H1 (cell line): ENCODE measurements at regions not wholly inside any gene's neighbourhood (a gene's known extent, or its start where the extent isn't known, plus 50 kb on each side); places are given as distances from the start of the nearest gene placed in this dataset.

Experiments used
- CTCF ChIA-PET: fragments of 300-600 bp; sonication (Branson Sonifier 250); formaldehyde crosslinking; loops from one replicate; lab custom pipeline; 2021; ENCODE audit not compliant: partially characterized antibody; lab: Charles Lee
- POLR2A ChIA-PET: fragments of 300-600 bp; sonication (Branson Sonifier 250); formaldehyde crosslinking; loops from one replicate; lab custom pipeline; 2021; ENCODE audit warnings: inconsistent platforms; ENCODE audit not compliant: partially characterized antibody; lab: Charles Lee
- DNase-seq, 2 experiments: peaks; one replicate each; pipeline versions ENCODE4 v3.0.0 to v3.0.0-alpha.2; 2010 to 2022; ENCODE audit warnings: low spot score in 2 of 2, low read depth in 1 of 2, mixed read lengths in 1 of 2
- FAIRE-seq: peaks from 2 replicates; lab custom pipeline; 2011; peaks lifted over from hg19 to GRCh38; lab: Jason Lieb, UNC
- H2AFZ ChIP-seq: 2 replicates; pipeline ENCODE4 v1.8.1; 2012; ENCODE audit warnings: low read length, inconsistent platforms
- H2AK5ac ChIP-seq: 2 replicates; pipeline ENCODE4 v1.6.1; 2013; ENCODE audit warnings: low read depth, low read length
- H2BK120ac ChIP-seq: replicated peaks from 2 replicates; pipeline ENCODE3; 2013; ENCODE audit warnings: low read depth, low read length, inconsistent platforms
- H2BK12ac ChIP-seq: 2 replicates; pipeline ENCODE4 v1.6.1; 2013; ENCODE audit warnings: low read depth, low read length
- H2BK15ac ChIP-seq: 2 replicates; pipeline ENCODE4 v1.6.1; 2013; ENCODE audit warnings: low read length
- H2BK20ac ChIP-seq: 2 replicates; pipeline ENCODE4 v1.6.1; 2013; ENCODE audit warnings: low read length
- H2BK5ac ChIP-seq: 2 replicates; pipeline ENCODE4 v1.6.1; 2013; ENCODE audit warnings: low read depth, low read length
- H3K14ac ChIP-seq: 2 replicates; pipeline ENCODE4 v1.6.1; 2013; ENCODE audit warnings: inconsistent platforms; ENCODE audit not compliant: insufficient read length
- H3K18ac ChIP-seq: 2 replicates; pipeline ENCODE4 v1.6.1; 2013; ENCODE audit warnings: low read length; ENCODE audit errors: extremely low read depth
- H3K23ac ChIP-seq: 2 replicates; pipeline ENCODE4 v1.6.1; 2013; ENCODE audit warnings: inconsistent platforms; ENCODE audit not compliant: insufficient read length
- H3K23me2 ChIP-seq: 2 replicates; pipeline ENCODE4 v1.6.1; 2013; ENCODE audit warnings: low read depth, low read length
- H3K27ac ChIP-seq: 2 replicates; pipeline ENCODE4 v1.6.1; 2011; ENCODE audit warnings: low read depth, low read length, inconsistent platforms
- H3K27me3 ChIP-seq, 4 experiments: replicated peaks in 1 of 4; 1 replicate in 1 of 4; 2 replicates in 3 of 4; pipeline versions ENCODE4 v1.6.1 to v1.8.1; 2011 to 2013; ENCODE audit warnings: low read length in 3 of 4, mild to moderate bottlenecking in 3 of 4, inconsistent platforms in 2 of 4, mixed read lengths in 2 of 4, moderate library complexity in 1 of 4; ENCODE audit not compliant: control insufficient read depth in 3 of 4, insufficient read depth in 3 of 4; ENCODE audit errors: extremely low read depth in 1 of 4
- H3K36me3 ChIP-seq, 4 experiments: 2 replicates each; pipeline versions ENCODE4 v1.6.1 to v1.8.1; 2011 to 2013; ENCODE audit warnings: mild to moderate bottlenecking in 4 of 4, low read length in 3 of 4, moderate library complexity in 2 of 4, control low read depth in 1 of 4, inconsistent platforms in 1 of 4; ENCODE audit not compliant: insufficient read depth in 4 of 4, control insufficient read depth in 2 of 4
- H3K4ac ChIP-seq: replicated peaks from 2 replicates; pipeline ENCODE3; 2013; ENCODE audit warnings: low read length, low read depth, mixed read lengths, inconsistent platforms; ENCODE audit not compliant: insufficient read length
- H3K4me1 ChIP-seq, 4 experiments: replicated peaks in 1 of 4; 1 replicate in 1 of 4; 2 replicates in 3 of 4; pipeline versions ENCODE4 v1.6.1 to v1.8.1; 2011 to 2013; ENCODE audit warnings: low read length in 3 of 4, inconsistent platforms in 2 of 4, mixed read lengths in 1 of 4; ENCODE audit not compliant: insufficient read depth in 4 of 4, control insufficient read depth in 3 of 4
- H3K4me2 ChIP-seq, 2 experiments: 2 replicates each; pipeline versions ENCODE4 v1.6.1 to v1.8.1; 2011 to 2013; ENCODE audit warnings: low read depth in 2 of 2, low read length in 2 of 2, control low read depth in 1 of 2, inconsistent platforms in 1 of 2, mild to moderate bottlenecking in 1 of 2; ENCODE audit not compliant: insufficient read depth in 1 of 2
- H3K4me3 ChIP-seq, 4 experiments: fragments of 200-600, 300-600 bp in 1 of 4; sonication (generic), shearing (Covaris generic), sonication (Bioruptor Twin) in 1 of 4; 2 replicates each; pipeline versions ENCODE4 v1.5.1 to v1.8.1; 2011 to 2016; ENCODE audit warnings: low read length in 4 of 4, low read depth in 3 of 4, control low read depth in 2 of 4, inconsistent platforms in 2 of 4, mild to moderate bottlenecking in 2 of 4, mixed read lengths in 1 of 4, moderate library complexity in 1 of 4; ENCODE audit not compliant: insufficient read depth in 2 of 4; ENCODE audit errors: extremely low read depth in 1 of 4
- H3K56ac ChIP-seq: replicated peaks from 2 replicates; pipeline ENCODE3; 2013; ENCODE audit warnings: low read depth, mild to moderate bottlenecking, mixed read lengths, low read length, inconsistent platforms; ENCODE audit not compliant: insufficient read length
- H3K79me1 ChIP-seq: 2 replicates; pipeline ENCODE4 v1.6.1; 2013; ENCODE audit warnings: low read depth, low read length, control low read depth
- H3K79me2 ChIP-seq, 2 experiments: 2 replicates each; pipeline versions ENCODE4 v1.6.1 to v1.8.1; 2012 to 2013; ENCODE audit warnings: low read length in 2 of 2, mild to moderate bottlenecking in 2 of 2, inconsistent platforms in 1 of 2; ENCODE audit not compliant: insufficient read depth in 2 of 2, control insufficient read depth in 1 of 2
- H3K9ac ChIP-seq, 4 experiments: replicated peaks in 1 of 4; 1 replicate in 1 of 4; 2 replicates in 3 of 4; pipeline versions ENCODE4 v1.6.1 to v1.8.1; 2011 to 2013; ENCODE audit warnings: low read depth in 3 of 4, low read length in 3 of 4, control low read depth in 2 of 4, mild to moderate bottlenecking in 2 of 4, moderate library complexity in 2 of 4, inconsistent platforms in 1 of 4; ENCODE audit errors: extremely low read depth in 1 of 4
- H3K9me3 ChIP-seq, 2 experiments: 2 replicates each; pipeline versions ENCODE4 v1.6.1 to v1.8.1; 2012 to 2013; ENCODE audit warnings: mild to moderate bottlenecking in 2 of 2, moderate library complexity in 2 of 2, control low read depth in 1 of 2, inconsistent platforms in 1 of 2, low read depth in 1 of 2, low read length in 1 of 2, mixed read lengths in 1 of 2; ENCODE audit not compliant: insufficient read depth in 2 of 2
- H4K20me1 ChIP-seq, 2 experiments: replicated peaks in 1 of 2; 2 replicates each; pipeline versions ENCODE3 to v1.8.1; 2011 to 2013; ENCODE audit warnings: inconsistent platforms in 2 of 2, low read length in 2 of 2, mild to moderate bottlenecking in 1 of 2; ENCODE audit not compliant: insufficient read depth in 2 of 2, control insufficient read depth in 1 of 2
- H4K5ac ChIP-seq: 2 replicates; pipeline ENCODE4 v1.6.1; 2013; ENCODE audit warnings: low read length, low read depth, mixed read lengths, inconsistent platforms; ENCODE audit not compliant: insufficient read length
- H4K8ac ChIP-seq: 2 replicates; pipeline ENCODE4 v1.8.0; 2013; ENCODE audit warnings: mild to moderate bottlenecking, moderate library complexity, low read length, inconsistent platforms; ENCODE audit not compliant: insufficient read depth; ENCODE audit errors: extremely low read depth
- H4K91ac ChIP-seq: replicated peaks from 2 replicates; pipeline ENCODE3; 2013; ENCODE audit warnings: low read length, mixed read lengths, inconsistent platforms; ENCODE audit not compliant: insufficient read length
- BACH1 ChIP-seq: IDR thresholded peaks from 2 replicates; pipeline ENCODE4 v1.6.1; 2012; ENCODE audit warnings: low read length, improper control_type of control experiment
- CREB1 ChIP-seq: IDR thresholded peaks from 2 replicates; pipeline ENCODE4 v1.6.1; 2012; ENCODE audit warnings: inconsistent platforms
- EP300 ChIP-seq, 2 experiments: IDR thresholded peaks; 1 replicate in 1 of 2; 2 replicates in 1 of 2; pipeline ENCODE4 v1.6.1; 2011 to 2012; ENCODE audit warnings: low read depth in 2 of 2, low read length in 2 of 2, mild to moderate bottlenecking in 2 of 2, borderline replicate concordance in 1 of 2, inconsistent platforms in 1 of 2, moderate library complexity in 1 of 2
- KDM1A ChIP-seq: fragments of 200-600, 300-600 bp; sonication (generic); IDR thresholded peaks from 2 replicates; pipeline ENCODE4 v1.7.1; 2016; ENCODE audit warnings: mild to moderate bottlenecking, low read length, borderline replicate concordance
- POLR2A ChIP-seq, 2 experiments: IDR thresholded peaks; 1 replicate in 1 of 2; 2 replicates in 1 of 2; pipeline ENCODE4 v1.6.1; 2011; ENCODE audit warnings: low read depth in 2 of 2, low read length in 2 of 2, mild to moderate bottlenecking in 2 of 2; ENCODE audit errors: control extremely low read depth in 1 of 2
- RAD21 ChIP-seq, 2 experiments: IDR thresholded peaks in 1 of 2; conservative IDR thresholded peaks in 1 of 2; 2 replicates each; pipeline ENCODE4 v1.6.1; 2011; ENCODE audit warnings: low read depth in 2 of 2, low read length in 2 of 2, improper control_type of control experiment in 1 of 2, inconsistent platforms in 1 of 2, mild to moderate bottlenecking in 1 of 2, moderate library complexity in 1 of 2
- RBBP5 ChIP-seq: IDR thresholded peaks from 2 replicates; pipeline ENCODE4 v1.7.1; 2012; ENCODE audit warnings: low read depth, mild to moderate bottlenecking, inconsistent platforms, low read length, moderate library complexity, borderline replicate concordance
- RXRA ChIP-seq: IDR thresholded peaks from 2 replicates; pipeline ENCODE4 v1.6.1; 2011; ENCODE audit warnings: low read depth, mild to moderate bottlenecking, low read length, moderate library complexity; ENCODE audit not compliant: insufficient read depth
- SIX5 ChIP-seq: IDR thresholded peaks from 2 replicates; pipeline ENCODE4 v1.6.1; 2011; ENCODE audit warnings: mild to moderate bottlenecking, low read depth, low read length
- WGBS, 2 experiments: shearing (Covaris generic) in 1 of 2; methylation state at CpG; one replicate each; pipeline versions ENCODE4 v1.1.6 to v1.1.7; 2013 to 2015; ENCODE audit warnings: low lambda C conversion rate in 2 of 2, mixed read lengths in 2 of 2, inconsistent platforms in 1 of 2, low coverage in 1 of 2, missing lambda C conversion rate in 1 of 2; ENCODE audit not compliant: insufficient replicate concordance in 2 of 2, insufficient coverage in 1 of 2, insufficient read length in 1 of 2; ENCODE audit errors: extremely low coverage in 1 of 2, missing lambda C conversion rate in 1 of 2; 5-methylcytosine and 5-hydroxymethylcytosine counted together
- TF ChIP-seq, protein P1 (sequence below): IDR thresholded peaks from 2 replicates; pipeline ENCODE4 v1.6.1; 2012; ENCODE audit warnings: inconsistent platforms

DNA sequence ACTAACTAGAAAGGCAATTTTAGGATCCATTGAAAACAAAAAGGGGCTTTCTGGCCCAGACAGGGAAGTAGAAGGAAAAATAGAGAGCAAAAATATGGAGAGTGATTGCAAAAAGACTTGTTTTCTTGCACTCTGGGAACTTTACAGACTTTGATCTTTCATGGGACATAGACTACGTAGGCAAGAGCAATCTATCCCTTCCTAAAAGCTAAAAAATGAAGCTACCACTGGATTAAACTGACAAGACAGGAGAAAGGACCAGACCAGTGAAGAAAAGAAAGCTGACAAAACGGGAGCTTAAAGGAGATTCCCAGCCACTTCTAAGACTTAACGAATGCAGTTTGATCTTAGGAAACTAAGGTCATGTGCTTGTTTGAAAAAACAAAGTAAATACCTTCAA lies 524.5 kb downstream of the KLF5 start:
- DNase-seq, result no peak
- Histone ChIP-seq H3K27ac (no peak overlapping the region), H4K5ac (no peak overlapping the region), H3K14ac (no peak overlapping the region), H3K56ac (no peak overlapping the region), H2BK12ac (no peak overlapping the region), H4K8ac (no peak overlapping the region), H3K23me2 (no peaks in the 10 kb centered on the region), H3K79me1 (no peaks in the 10 kb centered on the region), H3K4ac (no peak overlapping the region), H3K18ac (no peak overlapping the region), H3K4me3 (no peak overlapping the region), H3K4me1 (no peaks in the 10 kb centered on the region), H4K20me1 (no peaks in the 10 kb centered on the region), H4K91ac (no peak overlapping the region), H3K9me3 (no peaks in the 10 kb centered on the region; a peak in 1 of 4 replicates), H2BK15ac (no peak overlapping the region), H3K4me2 (no peak overlapping the region), H3K27me3 (no peaks in the 10 kb centered on the region), H3K79me2 (no peaks in the 10 kb centered on the region), H2BK20ac (no peak overlapping the region), H2BK120ac (no peak overlapping the region), H2AK5ac (no peak overlapping the region), H3K23ac (no peak overlapping the region), H2AFZ (0 out of 2 replicates have a peak overlapping the region, but pooled peaks have one; percentile 28), H3K36me3 (no peaks in the 10 kb centered on the region; a peak in 1 of 8 replicates), H2BK5ac (no peak overlapping the region), H3K9ac (no peak overlapping the region)
- 86% methylated on average over 3 of the region's 3 CpGs; no CpG with 5 or more reads in 1 of the 2 experiments for WGBS, 2 experiments
- ChIA-PET POLR2A (no interaction called here), CTCF (no interaction called here)
- no peak for FAIRE-seq
- no peak for TF ChIP-seq RAD21 (IDR thresholded peaks at IDR 0.05 in 1 of 2, conservative IDR thresholded peaks at IDR 0.05 in 1 of 2; ENCODE audit: low read depth in 2 of 2, low read length in 2 of 2)
- no peak for TF ChIP-seq KDM1A
- TF ChIP-seq RXRA, result no peak
- no peak for TF ChIP-seq EP300 (IDR thresholded peaks at IDR 0.05; ENCODE audit: borderline replicate concordance in 1 of 2, low read depth in 2 of 2, low read length in 2 of 2)
- no peak for TF ChIP-seq CREB1
- TF ChIP-seq, protein P1, sequence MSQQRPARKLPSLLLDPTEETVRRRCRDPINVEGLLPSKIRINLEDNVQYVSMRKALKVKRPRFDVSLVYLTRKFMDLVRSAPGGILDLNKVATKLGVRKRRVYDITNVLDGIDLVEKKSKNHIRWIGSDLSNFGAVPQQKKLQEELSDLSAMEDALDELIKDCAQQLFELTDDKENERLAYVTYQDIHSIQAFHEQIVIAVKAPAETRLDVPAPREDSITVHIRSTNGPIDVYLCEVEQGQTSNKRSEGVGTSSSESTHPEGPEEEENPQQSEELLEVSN, result no peak
- TF ChIP-seq RBBP5, result no peak
- no peak for TF ChIP-seq BACH1
- no peak for TF ChIP-seq SIX5
- no peak for TF ChIP-seq POLR2A (IDR thresholded peaks at IDR 0.05; ENCODE audit: control extremely low read depth in 1 of 2, low read depth in 2 of 2, low read length in 2 of 2)
